HCT116 (cell line): ENCODE measurements at regions not wholly inside any gene's neighbourhood (a gene's known extent, or its start where the extent isn't known, plus 50 kb on each side); places are given as distances from the start of the nearest gene placed in this dataset.

Source experiments
- POLR2A ChIP-seq: IDR thresholded peaks from 2 replicates; pipeline ENCODE4 v1.7.0; 2011; ENCODE audit warnings: borderline replicate concordance; ENCODE audit not compliant: insufficient read depth, insufficient read length; ENCODE audit errors: extremely low read depth
- POLR2AphosphoS5 ChIP-seq: IDR thresholded peaks from 2 replicates; pipeline ENCODE4 v1.6.1; 2011; ENCODE audit warnings: mild to moderate bottlenecking, low read depth, low read length, moderate library complexity
- YY1 ChIP-seq: IDR thresholded peaks from 2 replicates; pipeline ENCODE4 v1.6.1; 2011; ENCODE audit warnings: low read length, low read depth, moderate library complexity, mild to moderate bottlenecking; ENCODE audit not compliant: insufficient replicate concordance; ENCODE audit errors: extremely low read depth
- TF ChIP-seq, protein P1 (sequence below), 3 experiments: fragments of 200-600 bp in 1 of 3; sonication (generic) in 1 of 3; IDR thresholded peaks in 2 of 3; conservative IDR thresholded peaks in 1 of 3; 2 replicates each; pipeline ENCODE4 v1.5.1; 2012 to 2017; ENCODE audit warnings: low read depth in 2 of 3, low read length in 2 of 3, antibody characterized with exemption in 1 of 3, borderline replicate concordance in 1 of 3, control low read depth in 1 of 3, mild to moderate bottlenecking in 1 of 3, mixed read lengths in 1 of 3, mixed run types in 1 of 3, moderate library complexity in 1 of 3; ENCODE audit not compliant: insufficient read depth in 1 of 3

- TF ChIP-seq, protein P1, sequence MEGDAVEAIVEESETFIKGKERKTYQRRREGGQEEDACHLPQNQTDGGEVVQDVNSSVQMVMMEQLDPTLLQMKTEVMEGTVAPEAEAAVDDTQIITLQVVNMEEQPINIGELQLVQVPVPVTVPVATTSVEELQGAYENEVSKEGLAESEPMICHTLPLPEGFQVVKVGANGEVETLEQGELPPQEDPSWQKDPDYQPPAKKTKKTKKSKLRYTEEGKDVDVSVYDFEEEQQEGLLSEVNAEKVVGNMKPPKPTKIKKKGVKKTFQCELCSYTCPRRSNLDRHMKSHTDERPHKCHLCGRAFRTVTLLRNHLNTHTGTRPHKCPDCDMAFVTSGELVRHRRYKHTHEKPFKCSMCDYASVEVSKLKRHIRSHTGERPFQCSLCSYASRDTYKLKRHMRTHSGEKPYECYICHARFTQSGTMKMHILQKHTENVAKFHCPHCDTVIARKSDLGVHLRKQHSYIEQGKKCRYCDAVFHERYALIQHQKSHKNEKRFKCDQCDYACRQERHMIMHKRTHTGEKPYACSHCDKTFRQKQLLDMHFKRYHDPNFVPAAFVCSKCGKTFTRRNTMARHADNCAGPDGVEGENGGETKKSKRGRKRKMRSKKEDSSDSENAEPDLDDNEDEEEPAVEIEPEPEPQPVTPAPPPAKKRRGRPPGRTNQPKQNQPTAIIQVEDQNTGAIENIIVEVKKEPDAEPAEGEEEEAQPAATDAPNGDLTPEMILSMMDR (IDR thresholded peaks at IDR 0.05 in 2 of 3, conservative IDR thresholded peaks at IDR 0.05 in 1 of 3; ENCODE audit: borderline replicate concordance in 1 of 3, insufficient read depth in 1 of 3, low read depth in 2 of 3, low read length in 2 of 3), result no peak
- TF ChIP-seq POLR2AphosphoS5 (no peak), YY1 (no peak), POLR2A (no peak)
These were observed 768.9 kb upstream of the LRRTM1 start for GRCh38 chr2:81073412-81073811.
